ENCODE measurements at regions not wholly inside any gene's neighbourhood (a gene's known extent, or its start where the extent isn't known, plus 50 kb on each side); places are given as distances from the start of the nearest gene placed in this dataset.

GRCh38 chr5:162474239-162474638 is 406.7 kb downstream of the GABRG2 start:
- H3K4me3 ChIP-seq (ENCODE audit: low read depth, low read length), result no peak overlapping the region
- no peak for TF ChIP-seq CTCF (IDR thresholded peaks at IDR 0.05; ENCODE audit: borderline replicate concordance, insufficient read depth, low read depth, low read length)

GRCh38 chr5:162484095-162484494 is 416.5 kb downstream of the GABRG2 start:
- no peak for TF ChIP-seq CTCF (IDR thresholded peaks at IDR 0.05; ENCODE audit: borderline replicate concordance, insufficient read depth, low read depth, low read length)
- H3K4me3 ChIP-seq (ENCODE audit: low read depth, low read length), result no peak overlapping the region

GRCh38 chr5:162484986-162485385 is 417.4 kb downstream of the GABRG2 start:
- H3K4me3 ChIP-seq (ENCODE audit: low read depth, low read length), result no peak overlapping the region
- TF ChIP-seq CTCF (IDR thresholded peaks at IDR 0.05; ENCODE audit: borderline replicate concordance, insufficient read depth, low read depth, low read length), result no peak

- H3K4me3 ChIP-seq (ENCODE audit: low read depth, low read length), result no peak overlapping the region
- TF ChIP-seq CTCF (IDR thresholded peaks at IDR 0.05; ENCODE audit: borderline replicate concordance, insufficient read depth, low read depth, low read length), result no peak
Measured at GRCh38 chr5:162485666-162486292, 418.2 kb downstream of the GABRG2 start.

- TF ChIP-seq CTCF (IDR thresholded peaks at IDR 0.05; ENCODE audit: borderline replicate concordance, insufficient read depth, low read depth, low read length), result no peak
- H3K4me3 ChIP-seq (ENCODE audit: low read depth, low read length), result no peak overlapping the region
Measured at GRCh38 chr5:162487528-162488525, 420.3 kb downstream of the GABRG2 start.

- no peak overlapping the region for H3K4me3 ChIP-seq (ENCODE audit: low read depth, low read length)
- no peak for TF ChIP-seq CTCF (IDR thresholded peaks at IDR 0.05; ENCODE audit: borderline replicate concordance, insufficient read depth, low read depth, low read length)
Measured at GRCh38 chr5:162496100-162496808, 428.7 kb downstream of the GABRG2 start.

Measured in GM12875 (cell line).